ENCODE measurements at regions not wholly inside any gene's neighbourhood (a gene's known extent, or its start where the extent isn't known, plus 50 kb on each side); places are given as distances from the start of the nearest gene placed in this dataset.

GRCh38 chr4:63221477-63221876 is 1187.8 kb downstream of the TECRL start:
- no peaks in the 10 kb centered on the region for H3K36me3 ChIP-seq (ENCODE audit: control insufficient read depth, insufficient read depth, low read length)
- intact Hi-C loops (cut with micrococcal nuclease; ENCODE audit: unreplicated experiment) (no loop called here), in situ Hi-C loops (cut with HindIII; ENCODE audit: low pct_unique_long_range_greater_than_20kb, low sequenced_read_pairs) (no loop called here)
- H3K9me3 ChIP-seq (ENCODE audit: control insufficient read depth, insufficient read depth, low read depth, low read length): no peaks in the 10 kb centered on the region
- H3K4me1 ChIP-seq (ENCODE audit: control insufficient read depth, insufficient read depth, low read length): no peaks in the 10 kb centered on the region
- H3K4me3 ChIP-seq (ENCODE audit: low read depth in 2 of 2, low read length in 2 of 2): no peak overlapping the region
- TF ChIP-seq REST (IDR thresholded peaks at IDR 0.05; ENCODE audit: insufficient read depth in 1 of 2, low read depth in 2 of 2, low read length in 1 of 2): no peak
- no peaks in the 10 kb centered on the region for H3K27me3 ChIP-seq (ENCODE audit: control insufficient read depth, insufficient read depth, low read length)
- DNase-seq (ENCODE audit: low read depth, low spot score): no peak
- no peak for ATAC-seq
- ChIA-PET POLR2A (no interaction called here), CTCF (no interaction called here)
- H3K27ac ChIP-seq (ENCODE audit: low read length): no peak overlapping the region
- BruUV-seq (replicated peaks): no TSS peak

GRCh38 chr4:63218856-63219255 is 1190.4 kb downstream of the TECRL start:
- BruUV-seq (replicated peaks): no TSS peak
- H3K27me3 ChIP-seq (ENCODE audit: control insufficient read depth, insufficient read depth, low read length): no peaks in the 10 kb centered on the region
- no peak overlapping the region for H3K4me3 ChIP-seq (ENCODE audit: low read depth in 2 of 2, low read length in 2 of 2)
- DNase-seq (ENCODE audit: low read depth, low spot score): no peak
- no peak for ATAC-seq
- intact Hi-C loops (cut with micrococcal nuclease; ENCODE audit: unreplicated experiment): no loop called here
- in situ Hi-C loops (cut with HindIII; ENCODE audit: low pct_unique_long_range_greater_than_20kb, low sequenced_read_pairs): no loop called here
- no peaks in the 10 kb centered on the region for H3K36me3 ChIP-seq (ENCODE audit: control insufficient read depth, insufficient read depth, low read length)
- TF ChIP-seq POLR2AphosphoS5 (IDR thresholded peaks at IDR 0.05; ENCODE audit: low read depth, low read length) (no peak), SIN3A (IDR thresholded peaks at IDR 0.05; ENCODE audit: borderline replicate concordance, insufficient read depth, low read depth, low read length) (no peak)
- H3K9me3 ChIP-seq (ENCODE audit: control insufficient read depth, insufficient read depth, low read depth, low read length): no peaks in the 10 kb centered on the region
- ChIA-PET CTCF (no interaction called here), POLR2A (no interaction called here)
- no peaks in the 10 kb centered on the region for H3K4me1 ChIP-seq (ENCODE audit: control insufficient read depth, insufficient read depth, low read length)
- no peak overlapping the region for H3K27ac ChIP-seq (ENCODE audit: low read length)

GRCh38 chr4:63214076-63214475 is 1195.2 kb downstream of the TECRL start:
- H3K36me3 ChIP-seq (ENCODE audit: control insufficient read depth, insufficient read depth, low read length): no peaks in the 10 kb centered on the region
- ChIA-PET POLR2A (no interaction called here), CTCF (no interaction called here)
- H3K27ac ChIP-seq (ENCODE audit: low read length): no peak overlapping the region
- no peaks in the 10 kb centered on the region for H3K27me3 ChIP-seq (ENCODE audit: control insufficient read depth, insufficient read depth, low read length)
- H3K4me1 ChIP-seq (ENCODE audit: control insufficient read depth, insufficient read depth, low read length): no peaks in the 10 kb centered on the region
- H3K4me3 ChIP-seq (ENCODE audit: low read depth in 2 of 2, low read length in 2 of 2): no peak overlapping the region
- no peak for ATAC-seq
- DNase-seq (ENCODE audit: low read depth, low spot score): no peak
- no TSS peak for BruUV-seq (replicated peaks)
- H3K9me3 ChIP-seq (ENCODE audit: control insufficient read depth, insufficient read depth, low read depth, low read length): no peaks in the 10 kb centered on the region
- in situ Hi-C loops (cut with HindIII; ENCODE audit: low pct_unique_long_range_greater_than_20kb, low sequenced_read_pairs): no loop called here
- intact Hi-C loops (cut with micrococcal nuclease; ENCODE audit: unreplicated experiment): no loop called here
- TF ChIP-seq SIN3A (IDR thresholded peaks at IDR 0.05; ENCODE audit: borderline replicate concordance, insufficient read depth, low read depth, low read length) (no peak), POLR2AphosphoS5 (IDR thresholded peaks at IDR 0.05; ENCODE audit: low read depth, low read length) (no peak), REST (IDR thresholded peaks at IDR 0.05; ENCODE audit: insufficient read depth in 1 of 2, low read depth in 2 of 2, low read length in 1 of 2) (no peak)

Measured in Panc1 (cell line).